Astrocyte (in vitro differentiated cells and primary cell): ENCODE measurements at regions not wholly inside any gene's neighbourhood (a gene's known extent, or its start where the extent isn't known, plus 50 kb on each side); places are given as distances from the start of the nearest gene placed in this dataset.

Source experiments
- DNase-seq: peaks from one replicate; pipeline ENCODE4 v3.0.0-alpha.2; 2010; ENCODE audit warnings: low read depth
- FAIRE-seq: peaks from 2 replicates; lab custom pipeline; 2011; peaks lifted over from hg19 to GRCh38; lab: Jason Lieb, UNC
- H2AFZ ChIP-seq: 2 replicates; pipeline ENCODE4 v1.6.0; 2012; ENCODE audit warnings: low read depth, low read length, inconsistent platforms
- H3K27ac ChIP-seq: 2 replicates; pipeline ENCODE4 v1.5.1; 2011; ENCODE audit warnings: low read depth, low read length, inconsistent platforms
- H3K27me3 ChIP-seq: 2 replicates; pipeline ENCODE4 v1.6.0; 2011; ENCODE audit warnings: low read length, inconsistent platforms; ENCODE audit not compliant: insufficient read depth
- H3K36me3 ChIP-seq: 2 replicates; pipeline ENCODE4 v1.5.1; 2011; ENCODE audit warnings: low read length, inconsistent platforms; ENCODE audit not compliant: insufficient read depth
- H3K4me1 ChIP-seq: 2 replicates; pipeline ENCODE4 v1.5.1; 2011; ENCODE audit warnings: low read length, inconsistent platforms; ENCODE audit not compliant: insufficient read depth
- H3K4me2 ChIP-seq: 2 replicates; pipeline ENCODE4 v1.6.0; 2012; ENCODE audit warnings: low read length, inconsistent platforms
- H3K4me3 ChIP-seq: 2 replicates; pipeline ENCODE4 v1.5.1; 2011; ENCODE audit warnings: low read depth, mild to moderate bottlenecking, low read length, inconsistent platforms; ENCODE audit not compliant: insufficient read depth
- H3K79me2 ChIP-seq: 2 replicates; pipeline ENCODE4 v1.6.0; 2012; ENCODE audit warnings: mild to moderate bottlenecking, low read length, inconsistent platforms; ENCODE audit not compliant: insufficient read depth
- H3K9ac ChIP-seq: 2 replicates; pipeline ENCODE4 v1.6.0; 2012; ENCODE audit warnings: mild to moderate bottlenecking, low read length, inconsistent platforms
- H3K9me3 ChIP-seq: 2 replicates; pipeline ENCODE4 v1.5.1; 2012; ENCODE audit warnings: low read depth, mild to moderate bottlenecking, low read length, inconsistent platforms; ENCODE audit not compliant: insufficient read depth
- H4K20me1 ChIP-seq: 2 replicates; pipeline ENCODE4 v1.6.0; 2012; ENCODE audit warnings: low read length, inconsistent platforms; ENCODE audit not compliant: insufficient read depth
- H3K27ac Mint-ChIP-seq: one replicate; pipeline ENCODE4 v1.8.0; 2021; ENCODE audit warnings: mild to moderate bottlenecking, mixed read lengths; ENCODE audit not compliant: unreplicated experiment
- H3K27me3 Mint-ChIP-seq: one replicate; pipeline ENCODE4 v1.8.0; 2021; ENCODE audit warnings: low read depth, mixed read lengths; ENCODE audit not compliant: unreplicated experiment
- H3K36me3 Mint-ChIP-seq: one replicate; pipeline ENCODE4 v1.8.0; 2021; ENCODE audit warnings: low read depth, mixed read lengths; ENCODE audit not compliant: unreplicated experiment
- H3K4me1 Mint-ChIP-seq: one replicate; pipeline ENCODE4 v1.8.0; 2021; ENCODE audit warnings: low read depth, mixed read lengths; ENCODE audit not compliant: unreplicated experiment
- H3K4me3 Mint-ChIP-seq: one replicate; pipeline ENCODE4 v1.8.0; 2021; ENCODE audit warnings: mild to moderate bottlenecking, moderate library complexity, mixed read lengths; ENCODE audit not compliant: unreplicated experiment
- H3K9me3 Mint-ChIP-seq: one replicate; pipeline ENCODE4 v1.8.0; 2021; ENCODE audit warnings: mild to moderate bottlenecking, mixed read lengths; ENCODE audit not compliant: unreplicated experiment
- EZH2 ChIP-seq: IDR thresholded peaks from 2 replicates; pipeline ENCODE4 v1.6.1; 2012; ENCODE audit warnings: mild to moderate bottlenecking, low read length, inconsistent platforms; ENCODE audit not compliant: insufficient read depth
- TF ChIP-seq, protein P1 (sequence below): IDR thresholded peaks from 2 replicates; pipeline ENCODE4 v1.5.1; 2011; ENCODE audit warnings: low read depth, mild to moderate bottlenecking, inconsistent platforms, low read length, moderate library complexity; ENCODE audit not compliant: insufficient read depth

DNA sequence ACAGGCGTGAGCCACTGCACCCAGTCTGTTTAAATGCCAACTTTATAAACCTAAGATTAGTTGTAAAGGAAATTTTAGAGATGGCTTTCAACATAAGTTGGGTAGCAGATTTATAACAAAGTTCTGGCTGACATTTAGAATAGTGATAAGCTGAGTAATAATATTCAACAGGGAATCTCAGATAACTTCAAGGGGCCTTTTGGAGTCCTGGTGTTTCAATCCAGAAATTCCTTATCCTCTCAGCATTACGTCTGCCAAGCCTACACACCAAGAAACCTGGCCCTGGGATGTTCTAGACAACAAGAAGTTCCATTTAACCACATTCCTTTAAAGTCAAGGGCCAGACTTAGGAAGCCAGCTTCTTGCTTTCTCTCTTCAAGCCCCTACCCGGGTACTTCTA lies 59.5 kb upstream of the DYRK2 start:
- Mint-ChIP-seq H3K4me3 (no peak overlapping the region), H3K27me3 (no peaks in the 10 kb centered on the region), H3K36me3 (no peaks in the 10 kb centered on the region), H3K4me1 (peaks cover 4% of the 10 kb centered on the region), H3K9me3 (no peaks in the 10 kb centered on the region), H3K27ac (no peak overlapping the region)
- peaks cover 2% of the 10 kb centered on the region for H3K27me3 ChIP-seq
- DNase-seq (no peak), FAIRE-seq (no peak)
- TF ChIP-seq EZH2 = no peak
- TF ChIP-seq, protein P1, sequence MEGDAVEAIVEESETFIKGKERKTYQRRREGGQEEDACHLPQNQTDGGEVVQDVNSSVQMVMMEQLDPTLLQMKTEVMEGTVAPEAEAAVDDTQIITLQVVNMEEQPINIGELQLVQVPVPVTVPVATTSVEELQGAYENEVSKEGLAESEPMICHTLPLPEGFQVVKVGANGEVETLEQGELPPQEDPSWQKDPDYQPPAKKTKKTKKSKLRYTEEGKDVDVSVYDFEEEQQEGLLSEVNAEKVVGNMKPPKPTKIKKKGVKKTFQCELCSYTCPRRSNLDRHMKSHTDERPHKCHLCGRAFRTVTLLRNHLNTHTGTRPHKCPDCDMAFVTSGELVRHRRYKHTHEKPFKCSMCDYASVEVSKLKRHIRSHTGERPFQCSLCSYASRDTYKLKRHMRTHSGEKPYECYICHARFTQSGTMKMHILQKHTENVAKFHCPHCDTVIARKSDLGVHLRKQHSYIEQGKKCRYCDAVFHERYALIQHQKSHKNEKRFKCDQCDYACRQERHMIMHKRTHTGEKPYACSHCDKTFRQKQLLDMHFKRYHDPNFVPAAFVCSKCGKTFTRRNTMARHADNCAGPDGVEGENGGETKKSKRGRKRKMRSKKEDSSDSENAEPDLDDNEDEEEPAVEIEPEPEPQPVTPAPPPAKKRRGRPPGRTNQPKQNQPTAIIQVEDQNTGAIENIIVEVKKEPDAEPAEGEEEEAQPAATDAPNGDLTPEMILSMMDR = no peak
- no peak overlapping the region for H3K4me2 ChIP-seq
- no peaks in the 10 kb centered on the region for H3K36me3 ChIP-seq
- no peak overlapping the region for H3K27ac ChIP-seq
- H3K79me2 ChIP-seq = no peaks in the 10 kb centered on the region
- H3K4me3 ChIP-seq = no peak overlapping the region
- peaks cover 3% of the 10 kb centered on the region for H3K4me1 ChIP-seq
- no peaks in the 10 kb centered on the region for H3K9me3 ChIP-seq
- no peak overlapping the region for H2AFZ ChIP-seq
- H4K20me1 ChIP-seq = no peaks in the 10 kb centered on the region
- no peak overlapping the region for H3K9ac ChIP-seq

DNA sequence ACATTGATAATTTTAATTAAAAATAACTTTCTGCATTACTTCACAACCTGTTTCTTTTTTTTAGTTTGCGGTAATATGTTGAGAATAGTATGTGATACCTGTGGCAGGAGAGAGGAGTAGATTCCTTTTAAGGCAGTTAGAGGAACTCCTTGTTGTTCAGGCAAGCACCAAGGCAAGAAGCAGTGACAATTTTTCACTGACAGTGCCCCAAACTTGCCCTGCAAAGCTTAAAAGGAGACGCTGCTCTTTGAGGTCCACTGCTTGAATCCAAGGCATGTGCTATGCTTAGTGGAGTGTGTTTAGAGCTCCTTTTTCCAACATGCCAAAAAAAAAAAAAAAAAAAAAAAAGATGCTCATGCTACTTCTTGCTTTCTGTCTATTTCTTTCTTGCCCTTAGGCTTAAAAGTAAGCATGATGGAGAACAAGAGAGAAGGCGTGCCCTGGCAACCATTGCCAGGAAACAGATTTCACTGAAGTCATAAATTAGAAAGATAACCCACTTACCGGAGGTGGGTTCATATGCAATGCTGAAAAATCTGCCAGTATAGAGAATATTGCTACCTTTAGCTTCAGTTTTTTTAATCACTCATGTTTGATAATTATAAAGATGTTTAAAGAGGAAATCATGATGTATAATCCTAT lies 58.3 kb upstream of the DYRK2 start:
- Histone ChIP-seq H3K79me2 (no peaks in the 10 kb centered on the region), H3K9ac (no peak overlapping the region), H3K27me3 (peaks cover 2% of the 10 kb centered on the region), H2AFZ (no peak overlapping the region), H3K4me1 (peaks cover 3% of the 10 kb centered on the region), H3K9me3 (no peaks in the 10 kb centered on the region), H3K36me3 (no peaks in the 10 kb centered on the region), H3K4me3 (no peak overlapping the region), H3K27ac (no peak overlapping the region), H4K20me1 (no peaks in the 10 kb centered on the region), H3K4me2 (no peak overlapping the region)
- no peak for DNase-seq
- H3K27me3 Mint-ChIP-seq = no peaks in the 10 kb centered on the region
- H3K27ac Mint-ChIP-seq = no peak overlapping the region
- TF ChIP-seq EZH2 = no peak
- TF ChIP-seq, protein P1 = no peak
- no peak overlapping the region for H3K4me3 Mint-ChIP-seq
- H3K4me1 Mint-ChIP-seq = peaks cover 6% of the 10 kb centered on the region
- no peaks in the 10 kb centered on the region for H3K36me3 Mint-ChIP-seq
- no peaks in the 10 kb centered on the region for H3K9me3 Mint-ChIP-seq
- FAIRE-seq = no peak

DNA sequence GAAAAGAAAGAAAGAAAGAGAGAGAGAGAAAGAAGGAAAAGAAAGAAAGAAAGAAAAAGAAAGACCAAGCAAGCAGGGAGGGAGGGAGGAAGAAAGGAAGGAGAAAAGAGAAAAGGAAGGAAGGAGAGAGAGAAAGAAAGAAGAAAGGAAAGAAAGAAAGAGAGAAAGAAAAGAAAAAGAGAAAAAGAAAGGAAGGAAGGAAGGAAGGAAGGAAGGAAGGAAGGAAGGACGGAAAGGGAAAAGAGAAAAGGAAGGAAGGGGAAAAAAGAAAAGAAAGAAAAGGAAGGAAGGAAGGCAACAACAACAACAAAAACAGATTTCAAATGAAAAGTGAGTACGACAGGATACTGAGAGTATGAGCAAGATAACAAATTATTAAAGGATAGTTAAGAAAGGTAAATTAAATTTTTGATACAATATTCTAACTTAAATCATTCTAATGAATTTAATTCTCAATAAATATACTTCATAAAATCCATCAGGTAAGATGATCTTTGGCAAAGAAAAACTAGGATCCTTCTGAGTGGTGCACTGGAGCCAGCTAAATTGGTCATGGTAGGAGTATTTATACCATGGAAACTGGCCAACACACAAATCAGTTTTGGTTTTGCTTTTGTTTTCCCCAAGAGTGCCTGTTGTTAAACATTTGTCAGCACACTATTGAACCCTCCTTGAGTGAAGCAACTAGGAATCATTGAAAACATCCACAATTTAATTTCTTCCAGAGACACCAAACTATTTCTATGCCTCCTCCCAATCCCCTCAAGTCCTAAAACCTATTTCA lies 56.1 kb upstream of the DYRK2 start:
- Histone ChIP-seq H3K36me3 (no peaks in the 10 kb centered on the region), H3K27ac (no peak overlapping the region), H3K4me2 (no peak overlapping the region), H3K4me3 (no peak overlapping the region), H4K20me1 (no peaks in the 10 kb centered on the region), H3K9ac (no peak overlapping the region), H3K4me1 (peaks cover 3% of the 10 kb centered on the region), H2AFZ (no peak overlapping the region), H3K9me3 (no peaks in the 10 kb centered on the region), H3K79me2 (no peaks in the 10 kb centered on the region), H3K27me3 (no peaks in the 10 kb centered on the region)
- DNase-seq = peak; percentile 56
- peaks cover 8% of the 10 kb centered on the region for H3K4me1 Mint-ChIP-seq
- FAIRE-seq = no peak
- H3K36me3 Mint-ChIP-seq = no peaks in the 10 kb centered on the region
- H3K27ac Mint-ChIP-seq = no peak overlapping the region
- TF ChIP-seq, protein P1 = no peak
- no peak for TF ChIP-seq EZH2
- H3K27me3 Mint-ChIP-seq = no peaks in the 10 kb centered on the region
- no peak overlapping the region for H3K4me3 Mint-ChIP-seq
- H3K9me3 Mint-ChIP-seq = no peaks in the 10 kb centered on the region
